ENCODE measurements at regions not wholly inside any gene's neighbourhood (a gene's known extent, or its start where the extent isn't known, plus 50 kb on each side); places are given as distances from the start of the nearest gene placed in this dataset.

- Histone ChIP-seq H4K20me1 (replicated peaks in 1 of 2; ENCODE audit: control insufficient read depth in 1 of 2, insufficient read depth in 2 of 2, low read length in 2 of 2) (no peaks in the 10 kb centered on the region), H2BK15ac (ENCODE audit: low read length) (no peak overlapping the region), H4K91ac (replicated peaks; ENCODE audit: insufficient read length, low read length) (no peak overlapping the region), H3K4me1 (replicated peaks in 1 of 4; ENCODE audit: control insufficient read depth in 3 of 4, insufficient read depth in 4 of 4, low read length in 3 of 4) (no peaks in the 10 kb centered on the region), H3K4me3 (ENCODE audit: extremely low read depth in 1 of 4, insufficient read depth in 2 of 4, low read depth in 3 of 4, low read length in 4 of 4) (no peak overlapping the region), H3K18ac (ENCODE audit: extremely low read depth, low read length) (no peak overlapping the region), H3K23ac (ENCODE audit: insufficient read length) (no peak overlapping the region), H3K27ac (ENCODE audit: low read depth, low read length) (no peak overlapping the region), H4K8ac (ENCODE audit: extremely low read depth, insufficient read depth, low read length) (no peak overlapping the region), H2AFZ (ENCODE audit: low read length) (no peak overlapping the region), H3K27me3 (replicated peaks in 1 of 4; ENCODE audit: control insufficient read depth in 3 of 4, extremely low read depth in 1 of 4, insufficient read depth in 3 of 4, low read length in 3 of 4) (no peaks in the 10 kb centered on the region), H3K56ac (replicated peaks; ENCODE audit: insufficient read length, low read depth, low read length) (no peak overlapping the region), H3K4ac (replicated peaks; ENCODE audit: insufficient read length, low read depth, low read length) (no peak overlapping the region), H3K36me3 (ENCODE audit: control insufficient read depth in 2 of 4, insufficient read depth in 4 of 4, low read length in 3 of 4) (no peaks in the 10 kb centered on the region), H3K14ac (ENCODE audit: insufficient read length) (no peak overlapping the region), H4K5ac (ENCODE audit: insufficient read length, low read depth, low read length) (no peak overlapping the region), H3K79me2 (ENCODE audit: control insufficient read depth in 1 of 2, insufficient read depth in 2 of 2, low read length in 2 of 2) (no peaks in the 10 kb centered on the region), H2AK5ac (ENCODE audit: low read depth, low read length) (no peak overlapping the region), H2BK20ac (ENCODE audit: low read length) (no peak overlapping the region), H3K9me3 (ENCODE audit: insufficient read depth in 2 of 2, low read depth in 1 of 2, low read length in 1 of 2) (no peaks in the 10 kb centered on the region), H2BK5ac (ENCODE audit: low read depth, low read length) (no peak overlapping the region), H2BK12ac (ENCODE audit: low read depth, low read length) (no peak overlapping the region), H3K4me2 (ENCODE audit: insufficient read depth in 1 of 2, low read depth in 2 of 2, low read length in 2 of 2) (no peak overlapping the region), H2BK120ac (replicated peaks; ENCODE audit: low read depth, low read length) (no peak overlapping the region), H3K23me2 (ENCODE audit: low read depth, low read length) (no peaks in the 10 kb centered on the region), H3K79me1 (ENCODE audit: low read depth, low read length) (no peaks in the 10 kb centered on the region), H3K9ac (replicated peaks in 1 of 4; ENCODE audit: extremely low read depth in 1 of 4, low read depth in 3 of 4, low read length in 3 of 4) (no peak overlapping the region)
- TF ChIP-seq JUN (IDR thresholded peaks at IDR 0.05; ENCODE audit: low read depth, low read length) (no peak), SP2 (IDR thresholded peaks at IDR 0.05; ENCODE audit: low read length) (no peak), SIN3A (conservative IDR thresholded peaks at IDR 0.05 in 1 of 2, IDR thresholded peaks at IDR 0.05 in 1 of 2; ENCODE audit: low read depth in 1 of 2, low read length in 2 of 2) (no peak), HDAC2 (IDR thresholded peaks at IDR 0.05; ENCODE audit: borderline replicate concordance in 1 of 2, low read depth in 2 of 2, low read length in 2 of 2) (no peak), CREB1 (IDR thresholded peaks at IDR 0.05) (no peak), POU5F1 (IDR thresholded peaks at IDR 0.05; ENCODE audit: low read depth, low read length) (no peak), ATF3 (IDR thresholded peaks at IDR 0.05; ENCODE audit: insufficient read depth, low read depth, low read length) (no peak), GABPA (IDR thresholded peaks at IDR 0.05; ENCODE audit: borderline replicate concordance, insufficient read depth, low read length) (no peak)
- FAIRE-seq, result no peak
- ChIA-PET CTCF (ENCODE audit: partially characterized antibody) (interaction anchor here (0.6 kb wide), 1 partner anchor 106 kb away, joined by 3 read pairs; no protein-coding TSS in a partner anchor), POLR2A (ENCODE audit: partially characterized antibody) (interaction anchor here (0.5 kb wide), 1 partner anchor 623 kb away, joined by 3 read pairs; no protein-coding TSS in a partner anchor)
- DNase-seq (ENCODE audit: low read depth in 1 of 2, low spot score in 2 of 2), result no peak
- WGBS, 2 experiments (ENCODE audit: extremely low coverage in 1 of 2, insufficient coverage in 1 of 2, insufficient read length in 1 of 2, insufficient replicate concordance in 2 of 2, low coverage in 1 of 2, low lambda C conversion rate in 2 of 2, missing lambda C conversion rate in 1 of 2), result 80% methylated on average over 6 of the region's 6 CpGs; no CpG with 5 or more reads in 1 of the 2 experiments
These were observed 109.5 kb upstream of the FNDC3A start for GRCh38 chr13:48866249-48866648.
